ENCODE measurements at regions not wholly inside any gene's neighbourhood (a gene's known extent, or its start where the extent isn't known, plus 50 kb on each side); places are given as distances from the start of the nearest gene placed in this dataset.

- TF ChIP-seq ZNF512 (tag; IDR thresholded peaks at IDR 0.05) = no peak
Observed at GRCh38 chr15:98581715-98582114, 66.6 kb upstream of the IGF1R start (continued).

- 2% methylated on average over 6 of the region's 6 CpGs for WGBS (ENCODE audit: insufficient coverage, low coverage, missing lambda C conversion rate)
- Histone ChIP-seq H3K9me3 (replicated peaks; ENCODE audit: control insufficient read depth, insufficient read depth, low read depth, low read length) (no peaks in the 10 kb centered on the region), H3K36me3 (ENCODE audit: control insufficient read depth, insufficient read depth, low read length) (no peaks in the 10 kb centered on the region), H3K79me2 (ENCODE audit: control insufficient read depth, insufficient read depth, low read length) (no peaks in the 10 kb centered on the region), H3K4me1 (replicated peaks in 1 of 2; ENCODE audit: control insufficient read depth in 2 of 2, insufficient read depth in 2 of 2, low read length in 2 of 2) (no peaks in the 10 kb centered on the region), H3K27ac (ENCODE audit: extremely low read depth, low read depth, low read length) (no peak overlapping the region), H3K9me1 (ENCODE audit: control insufficient read depth, insufficient read depth, low read length) (no peaks in the 10 kb centered on the region), H2AFZ (ENCODE audit: low read depth, low read length) (no peak overlapping the region), H3K4me2 (ENCODE audit: insufficient read depth, low read length) (no peak overlapping the region), H4K20me1 (replicated peaks; ENCODE audit: control insufficient read depth, insufficient read depth, low read length) (no peaks in the 10 kb centered on the region), H3K27me3 (ENCODE audit: control insufficient read depth in 2 of 2, insufficient read depth in 2 of 2, low read length in 2 of 2) (peaks cover 6 to 11% of the 10 kb centered on the region in 2 experiments; a peak in 4 of 5 replicates), H3K9ac (ENCODE audit: insufficient read depth in 1 of 2, low read depth in 2 of 2, low read length in 2 of 2) (no peak overlapping the region), H3K4me3 (no peak overlapping the region)
- FAIRE-seq = no peak
- ChIA-PET CTCF (ENCODE audit: low intra/inter-chr PET ratio) (no interaction called here), POLR2A (no interaction called here)
- no peak for ATAC-seq
- in situ Hi-C loops (cut with MboI) (no loop called here), intact Hi-C loops (cut with micrococcal nuclease) (loop anchor here (5.0 kb wide), 1 partner anchor 79 kb away; no protein-coding TSS in a partner anchor)
- DNase-seq (ENCODE audit: extremely low read depth in 1 of 4, low spot score in 3 of 4) = no peak
- no TSS peak for BruUV-seq (replicated peaks)
- no peak for TF ChIP-seq CREB3L1 (IDR thresholded peaks at IDR 0.05; ENCODE audit: borderline replicate concordance, low read depth)
- no peak for TF ChIP-seq TCF15 (CRISPR knock-in tag; IDR thresholded peaks at IDR 0.05)
- no peak for TF ChIP-seq USF1 (CRISPR knock-in tag; IDR thresholded peaks at IDR 0.05)
- no peak for TF ChIP-seq MXI1 (IDR thresholded peaks at IDR 0.05; ENCODE audit: low read depth, low read length)
- TF ChIP-seq MXD1 (CRISPR knock-in tag; IDR thresholded peaks at IDR 0.05; ENCODE audit: borderline replicate concordance, poor library complexity, severe bottlenecking) = no peak
- TF ChIP-seq TEAD4 (IDR thresholded peaks at IDR 0.05; ENCODE audit: low read length) = no peak
- TF ChIP-seq TEAD4 (CRISPR knock-in tag; IDR thresholded peaks at IDR 0.05; ENCODE audit: borderline replicate concordance) = no peak
- TF ChIP-seq BMI1 (IDR thresholded peaks at IDR 0.05; ENCODE audit: low read length) = 0 out of 2 replicates have a peak, but pooled peaks have one; percentile 20
- no peak for TF ChIP-seq ETV6 (IDR thresholded peaks at IDR 0.05; ENCODE audit: borderline replicate concordance in 1 of 2, low read depth in 2 of 2, low read length in 1 of 2)
- TF ChIP-seq ETV6 (CRISPR knock-in tag; IDR thresholded peaks at IDR 0.05; ENCODE audit: borderline replicate concordance) = no peak
- TF ChIP-seq JUN (IDR thresholded peaks at IDR 0.05; ENCODE audit: borderline replicate concordance, low read depth, low read length) = no peak
- no peak for TF ChIP-seq JUN (CRISPR knock-in tag; IDR thresholded peaks at IDR 0.05; ENCODE audit: borderline replicate concordance)
- TF ChIP-seq EGR1 (conservative IDR thresholded peaks at IDR 0.05) = no peak
Observed at GRCh38 chr15:98582900-98583554, 65.3 kb upstream of the IGF1R start.
